Peyer's patch (tissue), 4 donors: ENCODE measurements at regions not wholly inside any gene's neighbourhood (a gene's known extent, or its start where the extent isn't known, plus 50 kb on each side); places are given as distances from the start of the nearest gene placed in this dataset.

Experiments
- CTCF ChIP-seq, 6 experiments: fragments of 450-650 bp in 4 of 6; fragments of 200-600 bp in 2 of 6; sonication (generic) in 1 of 6; IDR thresholded peaks; one replicate each; pipeline ENCODE4 v1.5.1; 2017 to 2019; ENCODE audit warnings: antibody characterized with exemption in 6 of 6, mild to moderate bottlenecking in 3 of 6, moderate library complexity in 1 of 6
- POLR2A ChIP-seq, 2 donors: fragments of 450-650 bp; IDR thresholded peaks; one replicate each; pipeline ENCODE4 v1.5.1; 2017; ENCODE audit warnings: antibody characterized with exemption in 2 of 2, mild to moderate bottlenecking in 2 of 2, moderate library complexity in 2 of 2

GRCh38 chr10:83654689-83655088 is 484.6 kb upstream of the GHITM start:
- no peak for TF ChIP-seq CTCF (IDR thresholded peaks at IDR 0.05)
- no peak for TF ChIP-seq POLR2A (IDR thresholded peaks at IDR 0.05)
